ENCODE measurements at regions not wholly inside any gene's neighbourhood (a gene's known extent, or its start where the extent isn't known, plus 50 kb on each side); places are given as distances from the start of the nearest gene placed in this dataset.
"Not testable (repeated sequence)": the region's sequence is repeated elsewhere in the genome, so short reads cannot be mapped to it uniquely, and the experiment has no call there.

DNA sequence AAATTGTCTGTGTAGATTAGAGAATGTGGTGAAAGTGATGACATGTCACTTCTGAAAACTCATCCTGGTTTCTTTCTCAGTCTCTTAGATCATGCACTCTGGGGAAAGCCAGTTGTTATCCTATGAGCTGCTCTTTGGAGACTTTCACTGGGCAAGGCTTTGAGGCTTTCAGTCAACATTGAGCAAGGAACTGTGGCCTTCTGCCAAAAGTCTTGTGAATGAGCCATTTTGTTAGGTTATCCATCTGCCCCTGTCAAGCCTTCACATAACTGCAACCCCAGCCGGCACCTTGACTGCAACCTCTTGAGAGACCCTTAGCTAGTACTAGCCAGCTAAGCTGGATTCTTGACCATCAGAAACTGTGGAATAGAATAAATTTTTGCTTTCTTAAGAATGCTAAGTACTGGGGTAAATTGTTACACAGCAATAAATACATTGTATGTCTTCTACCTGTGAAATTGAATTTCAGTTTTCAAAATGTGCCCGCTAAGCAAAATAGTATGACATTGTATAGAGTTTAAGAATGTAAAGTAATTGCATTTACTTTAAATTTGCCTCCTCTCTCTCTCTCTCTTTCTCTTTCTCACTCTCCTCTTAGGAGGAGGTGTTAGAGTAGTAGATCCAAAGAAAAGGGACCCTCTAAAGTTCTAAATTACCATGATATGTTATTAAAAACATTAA lies 1273.0 kb downstream of the RAPGEF2 start:
- H3K36me3 Mint-ChIP-seq (ENCODE audit: low read depth), result no peaks in the 10 kb centered on the region
- no peak overlapping the region for H3K4me3 Mint-ChIP-seq (ENCODE audit: low read depth)
- intact Hi-C loops (cut with micrococcal nuclease), result no loop called here
- DNase-seq (ENCODE audit: low spot score), result no peak
- no peaks in the 10 kb centered on the region for H3K27me3 Mint-ChIP-seq (ENCODE audit: low read depth)
- peaks cover 6% of the 10 kb centered on the region for H3K9me3 Mint-ChIP-seq
- no peaks in the 10 kb centered on the region for H3K4me1 Mint-ChIP-seq (ENCODE audit: low read depth)
- H3K27ac Mint-ChIP-seq, result no peak overlapping the region

DNA sequence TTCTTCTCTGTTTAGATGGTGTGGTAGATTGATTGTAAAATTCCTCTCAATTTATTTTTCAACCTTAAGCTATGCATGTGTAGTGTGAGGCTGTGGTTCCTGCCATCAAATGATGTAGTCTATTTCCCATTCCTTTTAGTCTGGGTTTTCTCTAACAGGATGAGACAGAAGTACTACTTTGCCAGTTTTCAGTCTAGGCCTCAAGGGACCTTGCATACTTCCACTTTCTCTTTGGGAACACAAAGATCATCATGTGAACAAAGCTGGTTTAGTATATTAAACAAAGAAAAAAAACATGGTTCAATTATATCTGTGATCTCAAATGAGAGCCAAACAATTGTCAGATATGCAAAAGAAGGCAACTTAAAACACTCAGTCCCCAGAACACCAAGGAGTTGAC lies 1284.0 kb downstream of the RAPGEF2 start:
- DNase-seq (ENCODE audit: low spot score), result no peak
- H3K36me3 Mint-ChIP-seq (ENCODE audit: low read depth), result no peaks in the 10 kb centered on the region
- no peak overlapping the region for H3K4me3 Mint-ChIP-seq (ENCODE audit: low read depth)
- no peaks in the 10 kb centered on the region for H3K4me1 Mint-ChIP-seq (ENCODE audit: low read depth)
- H3K27ac Mint-ChIP-seq, result no peak overlapping the region
- peaks cover 30% of the 10 kb centered on the region for H3K9me3 Mint-ChIP-seq
- H3K27me3 Mint-ChIP-seq (ENCODE audit: low read depth), result no peaks in the 10 kb centered on the region
- intact Hi-C loops (cut with micrococcal nuclease), result no loop called here

DNA sequence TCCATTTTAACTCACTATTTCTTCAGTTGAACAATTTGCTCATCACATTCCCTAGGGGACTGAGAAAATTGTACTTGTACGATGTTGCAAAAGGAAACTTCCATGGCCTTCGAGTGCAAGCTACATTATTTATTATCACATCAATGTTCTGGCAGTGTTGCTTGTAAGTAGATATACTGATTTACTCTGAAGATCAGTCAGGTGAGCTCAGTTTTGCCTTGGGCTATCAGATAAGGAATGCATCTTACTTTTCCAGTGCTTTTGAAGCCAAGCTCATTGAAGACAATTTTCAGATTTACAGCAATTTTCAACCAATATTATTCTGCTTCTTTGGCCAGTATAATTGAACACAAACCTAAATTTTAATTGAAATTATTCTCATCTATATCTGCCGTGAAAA lies 1296.9 kb downstream of the RAPGEF2 start:
- no peak overlapping the region for H3K27ac Mint-ChIP-seq
- intact Hi-C loops (cut with micrococcal nuclease), result no loop called here
- H3K9me3 Mint-ChIP-seq, result peaks cover 23% of the 10 kb centered on the region

DNA sequence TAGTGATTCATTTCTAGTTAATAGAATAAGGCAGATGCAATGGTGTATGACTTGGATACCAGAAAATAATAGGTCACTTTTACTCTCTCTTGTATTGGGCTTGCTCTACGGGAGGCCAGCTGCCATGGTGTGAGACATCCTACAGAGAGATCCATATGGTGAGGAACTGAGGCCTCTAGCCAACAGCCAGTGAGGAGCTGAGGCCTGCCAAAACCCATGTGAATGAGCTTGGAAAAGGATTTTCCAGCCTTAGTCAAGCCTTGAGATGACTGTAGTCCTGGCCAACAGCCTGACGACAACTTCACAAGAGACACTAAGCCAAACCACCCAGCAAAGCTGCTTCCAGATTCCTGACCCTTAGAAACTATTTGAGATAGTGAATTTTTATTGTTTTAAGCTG lies 1300.2 kb downstream of the RAPGEF2 start:
- no peaks in the 10 kb centered on the region for H3K4me1 Mint-ChIP-seq (ENCODE audit: low read depth)
- H3K36me3 Mint-ChIP-seq (ENCODE audit: low read depth), result no peaks in the 10 kb centered on the region
- peaks cover 9% of the 10 kb centered on the region for H3K9me3 Mint-ChIP-seq
- no peaks in the 10 kb centered on the region for H3K27me3 Mint-ChIP-seq (ENCODE audit: low read depth)
- DNase-seq (ENCODE audit: low spot score), result no peak
- H3K4me3 Mint-ChIP-seq (ENCODE audit: low read depth), result no peak overlapping the region
- H3K27ac Mint-ChIP-seq, result no peak overlapping the region
- intact Hi-C loops (cut with micrococcal nuclease), result no loop called here

More for the DNA sequence above, 1296.9 kb downstream of the RAPGEF2 start:
- Mint-ChIP-seq H3K27me3 (ENCODE audit: low read depth) (no peaks in the 10 kb centered on the region), H3K4me1 (ENCODE audit: low read depth) (no peaks in the 10 kb centered on the region), H3K4me3 (ENCODE audit: low read depth) (no peak overlapping the region), H3K36me3 (ENCODE audit: low read depth) (no peaks in the 10 kb centered on the region)
- no peak for DNase-seq (ENCODE audit: low spot score)

DNA sequence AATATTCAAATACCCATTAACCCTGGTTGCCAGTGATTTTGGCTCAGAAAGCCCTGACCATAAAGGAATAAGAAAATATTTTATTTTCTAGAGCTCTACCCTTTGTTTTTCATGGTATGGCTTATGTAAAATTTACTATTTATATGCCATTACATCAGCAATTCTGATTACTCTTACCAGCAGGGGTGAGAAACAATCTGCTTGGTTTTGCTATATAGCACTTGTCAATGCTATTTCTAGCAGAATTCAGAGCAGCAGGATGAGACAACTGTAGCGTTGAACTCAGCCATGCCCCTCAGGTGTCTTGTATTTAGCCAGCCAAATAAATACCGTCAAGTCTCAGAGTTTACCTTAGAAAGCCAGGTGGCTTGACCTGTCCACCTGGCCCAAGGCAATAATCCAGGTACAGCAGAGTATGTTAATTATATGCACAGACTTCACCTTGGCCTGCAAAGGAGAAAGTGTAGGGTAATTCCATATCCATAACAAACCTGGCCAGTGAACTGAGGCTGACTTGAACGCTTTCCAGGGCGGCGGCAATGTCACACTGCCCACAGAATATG lies 1303.5 kb downstream of the RAPGEF2 start:
- Mint-ChIP-seq H3K36me3 (ENCODE audit: low read depth) (no peaks in the 10 kb centered on the region), H3K9me3 (no peaks in the 10 kb centered on the region), H3K27me3 (ENCODE audit: low read depth) (no peaks in the 10 kb centered on the region), H3K4me1 (ENCODE audit: low read depth) (no peaks in the 10 kb centered on the region), H3K27ac (no peak overlapping the region), H3K4me3 (ENCODE audit: low read depth) (no peak overlapping the region)
- intact Hi-C loops (cut with micrococcal nuclease), result no loop called here
- no peak for DNase-seq (ENCODE audit: low spot score)

DNA sequence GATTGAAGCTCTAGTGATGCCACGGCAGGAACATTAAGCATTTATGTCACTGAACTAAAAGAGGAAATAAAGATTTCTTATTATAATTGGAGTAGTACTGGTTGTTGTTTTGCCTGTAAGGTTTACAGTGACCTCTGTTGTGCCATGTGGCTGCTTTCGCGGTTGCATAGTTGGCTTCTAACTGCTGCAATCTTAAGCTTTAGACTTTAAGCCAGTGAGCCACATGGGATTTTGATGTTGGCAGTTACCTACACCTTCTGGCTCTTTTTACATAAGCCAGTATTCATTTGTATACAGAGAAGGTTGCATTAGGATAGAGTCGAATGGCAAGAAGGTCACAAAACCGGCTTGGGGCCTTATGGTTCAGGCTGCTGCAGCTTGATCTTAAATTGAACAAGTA lies 1311.6 kb downstream of the RAPGEF2 start:
- no peak overlapping the region for H3K27ac Mint-ChIP-seq
- peaks cover 12% of the 10 kb centered on the region for H3K9me3 Mint-ChIP-seq
- H3K4me3 Mint-ChIP-seq (ENCODE audit: low read depth), result no peak overlapping the region
- no peaks in the 10 kb centered on the region for H3K4me1 Mint-ChIP-seq (ENCODE audit: low read depth)
- H3K36me3 Mint-ChIP-seq (ENCODE audit: low read depth), result no peaks in the 10 kb centered on the region
- DNase-seq (ENCODE audit: low spot score), result no peak
- no peaks in the 10 kb centered on the region for H3K27me3 Mint-ChIP-seq (ENCODE audit: low read depth)
- intact Hi-C loops (cut with micrococcal nuclease), result no loop called here

DNA sequence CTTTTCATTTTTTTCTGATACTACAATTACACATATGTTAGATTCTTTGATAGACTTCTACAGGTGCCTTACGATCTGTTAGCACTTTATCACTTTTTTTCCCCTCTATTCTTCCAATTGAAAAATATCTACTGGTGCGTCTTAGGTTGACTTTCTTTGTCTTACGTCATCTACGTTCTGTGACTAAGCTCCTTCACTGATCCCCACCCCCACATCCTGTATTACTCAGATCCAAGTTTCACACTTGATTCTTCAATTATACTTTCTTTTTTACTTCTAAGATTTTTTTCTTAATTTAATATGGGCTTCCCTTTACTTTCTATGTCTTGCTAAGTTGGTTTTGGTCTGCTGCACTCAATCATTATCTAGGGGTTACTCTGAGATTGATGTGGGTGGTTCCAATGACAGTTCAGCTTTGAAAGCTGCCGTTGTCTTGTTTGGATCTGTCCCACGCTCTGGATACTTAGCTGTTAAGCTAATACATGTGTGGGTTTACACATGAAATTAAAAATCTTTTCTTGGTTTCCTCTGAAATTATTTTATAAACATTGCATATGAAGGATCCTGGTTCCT lies 1321.1 kb downstream of the RAPGEF2 start:
- intact Hi-C loops (cut with micrococcal nuclease), result no loop called here
- Mint-ChIP-seq H3K4me3 (ENCODE audit: low read depth) (no peak overlapping the region), H3K4me1 (ENCODE audit: low read depth) (peaks cover 2% of the 10 kb centered on the region), H3K36me3 (ENCODE audit: low read depth) (no peaks in the 10 kb centered on the region), H3K27me3 (ENCODE audit: low read depth) (no peaks in the 10 kb centered on the region), H3K27ac (no peak overlapping the region), H3K9me3 (peaks cover 11% of the 10 kb centered on the region)
- no peak for DNase-seq (ENCODE audit: low spot score)

DNA sequence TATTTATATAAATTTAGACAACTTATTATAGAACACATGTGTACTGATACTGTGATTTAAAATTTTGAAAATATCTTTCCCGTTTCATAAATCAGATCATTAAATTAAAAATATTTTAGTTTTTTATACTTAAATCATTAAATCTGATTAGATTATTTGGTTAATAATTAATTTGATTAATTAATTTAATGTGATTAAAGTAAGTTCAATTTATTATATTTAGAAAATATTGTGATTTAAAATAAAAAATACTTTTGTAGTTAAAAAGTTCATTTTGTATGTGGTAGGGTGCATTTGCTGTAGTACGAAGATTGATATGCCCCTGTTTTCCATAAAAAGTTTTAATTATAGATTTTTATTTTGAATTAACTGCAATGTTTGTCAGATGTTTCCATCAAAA lies 1323.4 kb downstream of the RAPGEF2 start:
- DNase-seq (ENCODE audit: low spot score), result no peak
- intact Hi-C loops (cut with micrococcal nuclease), result no loop called here
- Mint-ChIP-seq H3K27me3 (ENCODE audit: low read depth) (no peaks in the 10 kb centered on the region), H3K9me3 (peaks cover 18% of the 10 kb centered on the region), H3K4me1 (ENCODE audit: low read depth) (peaks cover 2% of the 10 kb centered on the region), H3K27ac (no peak overlapping the region), H3K36me3 (ENCODE audit: low read depth) (no peaks in the 10 kb centered on the region), H3K4me3 (ENCODE audit: low read depth) (no peak overlapping the region)

DNA sequence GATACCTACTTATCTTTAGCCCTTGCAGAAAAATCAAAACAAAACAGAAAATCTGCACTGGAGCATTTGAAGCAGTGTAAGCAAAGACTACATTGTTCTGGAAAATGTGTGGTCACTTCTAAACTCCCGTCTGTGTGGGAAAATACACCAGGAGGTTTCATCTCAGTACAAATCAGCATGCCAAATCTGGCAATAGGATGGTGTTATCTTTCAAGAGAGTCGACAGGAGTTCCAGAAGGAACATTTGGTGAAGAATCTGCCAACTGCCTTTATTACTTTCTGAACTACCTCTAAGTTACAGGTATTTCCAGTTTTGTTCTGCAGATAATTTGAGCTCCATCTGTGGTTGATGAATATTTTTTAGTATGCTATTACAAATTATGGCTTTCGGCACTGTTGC lies 1348.0 kb downstream of the RAPGEF2 start:
- Mint-ChIP-seq H3K27ac (no peak overlapping the region), H3K36me3 (ENCODE audit: low read depth) (no peaks in the 10 kb centered on the region), H3K27me3 (ENCODE audit: low read depth) (no peaks in the 10 kb centered on the region), H3K9me3 (peaks cover 8% of the 10 kb centered on the region), H3K4me1 (ENCODE audit: low read depth) (no peaks in the 10 kb centered on the region), H3K4me3 (ENCODE audit: low read depth) (no peak overlapping the region)
- no peak for DNase-seq (ENCODE audit: low spot score)
- intact Hi-C loops (cut with micrococcal nuclease), result no loop called here

DNA sequence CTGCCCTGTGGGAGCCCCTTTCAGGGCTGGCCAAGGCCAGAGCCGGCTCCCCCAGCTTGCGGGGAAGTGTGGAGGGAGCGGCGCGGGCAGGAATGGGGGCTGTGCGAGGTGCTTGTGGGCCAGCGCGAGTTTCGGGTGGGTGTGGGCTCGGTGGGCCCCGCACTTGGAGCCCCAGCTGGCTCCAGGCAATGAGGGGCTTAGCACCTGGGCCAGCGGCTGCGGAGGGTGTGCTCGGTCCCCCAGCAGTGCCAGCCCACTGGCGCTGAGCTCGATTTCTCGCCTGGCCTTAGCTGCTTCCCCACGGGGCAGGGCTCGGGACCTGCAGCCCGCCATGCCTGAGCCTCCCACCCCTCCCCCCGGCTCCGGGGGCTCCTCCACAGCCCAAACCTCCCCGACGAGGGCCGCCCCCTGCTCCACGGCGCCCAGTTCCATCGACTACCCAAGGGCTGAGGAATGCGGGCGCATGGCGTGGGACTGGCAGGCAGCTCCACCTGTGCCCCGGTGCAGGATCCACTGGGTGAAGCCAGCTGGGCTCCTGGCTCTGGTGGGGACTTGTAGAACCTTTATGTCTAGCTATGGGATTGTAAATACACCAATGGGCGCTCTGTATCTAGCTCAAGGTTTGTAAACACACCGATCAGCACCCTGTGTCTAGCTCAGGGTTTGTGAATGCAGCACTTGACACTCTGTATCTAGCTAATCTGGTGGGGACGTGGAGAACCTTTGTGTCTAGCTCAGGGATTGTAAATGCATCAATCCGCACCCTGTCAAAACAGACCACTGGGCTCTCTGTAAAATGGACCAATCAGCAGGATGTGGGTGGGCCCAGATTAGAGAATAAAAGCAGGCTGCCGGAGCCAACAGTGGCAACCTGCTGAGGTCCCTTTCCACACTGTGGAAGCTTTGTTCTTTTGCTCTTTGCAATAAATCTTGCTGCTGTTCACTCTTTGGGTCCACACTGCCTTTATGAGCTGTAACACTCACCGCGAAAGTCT lies 1379.1 kb downstream of the RAPGEF2 start:
- intact Hi-C loops (cut with micrococcal nuclease); H3K36me3 Mint-ChIP-seq (ENCODE audit: low read depth); H3K27ac Mint-ChIP-seq; H3K27me3 Mint-ChIP-seq (ENCODE audit: low read depth); H3K4me3 Mint-ChIP-seq (ENCODE audit: low read depth); DNase-seq (ENCODE audit: low spot score); H3K4me1 Mint-ChIP-seq (ENCODE audit: low read depth): not testable (repeated sequence)
- H3K9me3 Mint-ChIP-seq, result peaks cover 24% of the 10 kb centered on the region

DNA sequence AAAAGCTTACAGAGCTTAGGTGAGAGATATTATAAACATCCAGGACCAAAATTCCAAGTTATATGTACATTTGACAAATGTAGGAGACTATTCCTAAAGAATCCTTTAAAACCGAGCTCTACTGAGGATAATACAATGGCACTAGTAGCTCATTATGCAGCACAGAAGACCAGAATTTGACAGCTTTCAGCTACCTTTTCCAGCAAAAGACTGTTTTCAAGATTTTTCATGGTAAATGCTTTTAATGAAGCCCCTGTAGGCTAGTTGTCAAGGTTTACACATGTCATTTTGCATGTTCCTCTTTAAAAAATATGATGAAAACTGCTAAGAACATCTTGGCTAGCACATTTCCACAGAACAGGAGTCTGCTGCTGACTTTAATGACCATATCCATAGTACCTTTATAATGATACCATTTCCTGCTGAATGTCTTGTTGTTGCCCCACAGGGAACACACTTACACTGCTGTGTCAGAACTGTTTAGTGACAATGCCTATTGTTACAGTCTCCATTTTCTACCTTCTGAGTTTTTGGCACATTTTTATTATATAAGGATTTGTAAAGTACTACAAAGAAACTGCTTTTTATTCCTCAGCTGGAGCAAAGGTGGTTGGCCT lies 1382.3 kb downstream of the RAPGEF2 start:
- intact Hi-C loops (cut with micrococcal nuclease), result no loop called here
- peaks cover 32% of the 10 kb centered on the region for H3K9me3 Mint-ChIP-seq
- H3K4me3 Mint-ChIP-seq (ENCODE audit: low read depth), result no peak overlapping the region
- no peak overlapping the region for H3K27ac Mint-ChIP-seq
- no peak for DNase-seq (ENCODE audit: low spot score)
- H3K36me3 Mint-ChIP-seq (ENCODE audit: low read depth), result no peaks in the 10 kb centered on the region
- H3K27me3 Mint-ChIP-seq (ENCODE audit: low read depth), result no peaks in the 10 kb centered on the region
- no peaks in the 10 kb centered on the region for H3K4me1 Mint-ChIP-seq (ENCODE audit: low read depth)

DNA sequence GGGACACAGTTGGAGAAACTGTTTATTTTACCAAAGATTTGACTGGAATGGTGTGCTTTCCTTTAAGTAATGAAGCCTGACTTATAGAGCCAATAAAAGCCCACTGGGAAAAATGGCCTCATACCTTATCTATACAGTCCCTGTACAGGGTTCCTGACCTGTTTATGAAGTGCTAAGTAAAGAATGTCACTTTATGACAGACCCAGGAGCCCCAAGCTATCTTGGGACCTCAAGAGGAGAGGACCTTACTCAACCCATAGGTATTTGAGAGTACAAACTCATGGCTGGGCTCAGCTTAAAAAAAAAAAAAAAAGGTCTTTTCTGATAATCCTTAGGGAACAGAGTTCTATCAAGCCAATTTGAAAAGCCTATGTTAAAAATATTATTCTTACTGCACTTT lies 1389.3 kb downstream of the RAPGEF2 start:
- H3K36me3 Mint-ChIP-seq (ENCODE audit: low read depth), result no peaks in the 10 kb centered on the region
- H3K27ac Mint-ChIP-seq, result no peak overlapping the region
- H3K27me3 Mint-ChIP-seq (ENCODE audit: low read depth), result no peaks in the 10 kb centered on the region
- no peak overlapping the region for H3K4me3 Mint-ChIP-seq (ENCODE audit: low read depth)
- intact Hi-C loops (cut with micrococcal nuclease), result no loop called here
- peaks cover 58% of the 10 kb centered on the region for H3K9me3 Mint-ChIP-seq
- no peaks in the 10 kb centered on the region for H3K4me1 Mint-ChIP-seq (ENCODE audit: low read depth)
- DNase-seq (ENCODE audit: low spot score), result no peak

Data from activated T-helper 2 cell treated with anti-CD3 and anti-CD28 coated beads, Interferon-gamma antibody, Interleukin-2, Interleukin-4, amounts not matched to agents 10 μg/mL and 5 μg/mL and 100 μg/mL, durations not matched to agents 14 hours and 24 hours and 36 hours (primary cell).